ENCODE measurements at regions not wholly inside any gene's neighbourhood (a gene's known extent, or its start where the extent isn't known, plus 50 kb on each side); places are given as distances from the start of the nearest gene placed in this dataset.

DNA sequence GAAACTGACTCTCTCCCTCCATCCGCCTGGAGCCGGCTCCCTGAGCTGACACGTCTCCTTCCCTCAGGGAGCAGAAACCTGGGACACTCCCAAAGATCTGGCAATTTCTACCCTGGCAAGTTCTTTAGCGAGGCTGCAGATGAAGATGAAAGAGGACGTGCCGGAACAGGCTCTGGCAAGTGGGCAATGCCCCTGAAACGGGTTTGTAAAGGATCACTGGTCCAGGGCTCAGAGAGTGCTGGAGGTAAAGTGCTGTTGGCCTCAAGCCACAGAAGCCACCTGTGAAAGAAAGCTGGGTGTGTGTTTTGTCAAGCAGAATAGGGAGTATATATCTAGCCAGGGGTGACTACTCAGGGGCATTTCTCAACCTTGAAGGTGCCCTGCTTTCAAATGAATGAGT is 131.4 kb upstream of the ATP6AP2 start:
- peak; percentile 20 for DNase-seq

DNA sequence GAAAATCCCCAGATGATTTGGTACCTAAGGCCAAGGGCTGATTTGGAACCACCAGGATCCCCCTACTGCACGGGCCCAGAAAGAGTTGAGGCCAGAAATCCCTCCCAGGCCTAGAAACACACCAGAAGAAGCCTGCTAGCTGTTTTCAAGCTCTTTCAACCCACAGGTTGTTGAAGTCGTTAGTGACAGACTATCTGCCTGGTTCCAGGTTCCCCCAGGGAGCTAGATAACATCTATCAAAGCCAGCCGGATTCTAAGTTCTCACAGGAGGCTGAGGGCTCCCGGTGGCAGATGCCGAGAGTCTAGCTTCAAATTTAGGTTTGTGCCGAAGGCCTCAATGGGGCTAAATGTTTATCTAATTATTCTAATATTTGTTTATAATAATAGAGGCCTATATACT is 132.0 kb upstream of the ATP6AP2 start:
- DNase-seq, result no peak

DNA sequence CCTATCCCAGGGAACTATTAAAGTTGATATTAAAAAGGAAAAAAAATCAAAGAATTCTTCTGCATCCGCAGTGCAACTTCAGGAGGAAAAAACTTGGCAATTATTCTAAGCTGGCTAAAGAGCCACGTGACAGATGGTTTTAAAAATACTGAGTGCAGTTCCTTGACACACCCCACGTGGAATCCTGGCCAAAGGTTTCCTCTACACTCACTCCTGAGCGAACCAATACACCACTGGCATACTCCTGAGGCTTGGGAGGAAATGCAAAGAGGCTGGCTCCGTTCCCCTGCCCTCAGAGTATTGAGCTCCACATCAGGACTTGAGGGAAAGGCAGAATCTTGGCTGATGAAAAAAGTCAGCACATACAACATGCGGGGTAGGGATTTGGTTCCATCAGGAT is 133.8 kb upstream of the ATP6AP2 start:
- DNase-seq, result no peak

DNA sequence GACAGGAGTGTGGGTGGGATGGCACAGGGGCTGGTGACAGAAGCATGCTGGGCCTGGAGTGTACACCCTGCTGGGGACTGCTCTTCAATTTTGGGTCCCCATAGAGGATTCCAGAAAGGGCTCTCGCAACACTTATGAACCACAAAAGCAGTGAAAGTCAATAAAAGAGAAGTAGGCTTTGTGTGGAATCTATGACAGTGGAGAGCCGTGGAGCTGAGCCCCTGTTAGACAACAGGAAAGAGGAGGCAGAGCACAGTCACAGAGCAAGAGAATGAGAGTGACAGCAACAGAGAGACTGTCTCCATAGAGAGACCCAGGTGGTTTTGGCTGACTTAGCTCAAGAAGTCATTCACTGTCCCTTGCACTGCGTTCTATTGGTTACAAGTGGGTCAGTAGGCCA is 135.1 kb upstream of the ATP6AP2 start:
- DNase-seq, result no peak

DNA sequence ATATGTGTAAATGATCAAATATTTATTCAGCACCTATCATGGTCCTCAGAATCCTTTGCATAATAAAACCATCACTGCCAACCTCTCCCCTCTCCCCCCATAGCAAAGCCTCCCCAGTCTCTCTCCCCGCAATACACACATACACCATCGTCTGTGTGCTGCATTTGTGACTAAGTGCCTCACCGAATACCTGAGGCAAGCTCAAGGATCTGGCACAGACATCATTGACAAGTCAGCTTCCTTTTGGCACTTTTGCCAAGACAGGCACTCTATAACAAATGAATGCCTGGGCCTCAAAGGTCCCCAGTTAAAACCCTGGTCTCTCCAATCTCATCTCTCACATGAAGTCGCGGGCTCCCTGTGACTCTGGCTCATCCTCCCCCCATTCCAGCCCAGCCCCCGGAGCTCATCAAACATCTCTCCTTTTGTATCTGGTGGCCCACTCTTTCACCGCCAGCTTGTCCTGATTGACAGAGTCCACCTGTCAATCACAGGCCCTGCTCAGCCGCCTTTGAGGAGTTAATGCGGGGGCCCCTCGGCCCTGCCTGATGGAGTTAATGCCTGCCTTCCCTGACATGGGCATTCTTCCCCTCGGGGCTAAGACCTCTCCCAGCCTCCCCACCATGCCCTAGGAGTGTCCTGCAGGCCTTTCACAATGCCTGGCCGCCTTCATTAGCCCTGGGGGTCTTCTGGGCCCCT is 135.8 kb upstream of the ATP6AP2 start:
- DNase-seq, result peak; percentile 4

DNA sequence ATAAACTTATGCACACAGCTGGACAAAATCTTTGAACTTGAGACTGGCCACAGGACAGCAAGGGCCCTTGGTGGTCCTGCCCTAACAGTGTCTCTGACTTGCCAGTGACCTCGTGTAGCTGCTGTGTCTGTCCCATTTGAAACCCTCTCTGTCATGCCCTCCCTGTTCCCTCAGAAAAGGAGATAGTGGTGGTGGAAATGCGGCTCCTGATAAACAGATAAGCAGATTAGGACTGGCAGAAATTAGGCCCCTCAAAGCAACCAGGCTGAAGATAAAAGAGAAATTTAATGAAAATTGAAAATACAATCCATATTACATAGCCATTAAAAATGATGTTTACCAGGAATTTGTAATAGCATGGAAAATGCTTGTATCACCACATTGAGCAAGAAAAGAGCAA is 136.6 kb upstream of the ATP6AP2 start:
- no peak for DNase-seq

DNA sequence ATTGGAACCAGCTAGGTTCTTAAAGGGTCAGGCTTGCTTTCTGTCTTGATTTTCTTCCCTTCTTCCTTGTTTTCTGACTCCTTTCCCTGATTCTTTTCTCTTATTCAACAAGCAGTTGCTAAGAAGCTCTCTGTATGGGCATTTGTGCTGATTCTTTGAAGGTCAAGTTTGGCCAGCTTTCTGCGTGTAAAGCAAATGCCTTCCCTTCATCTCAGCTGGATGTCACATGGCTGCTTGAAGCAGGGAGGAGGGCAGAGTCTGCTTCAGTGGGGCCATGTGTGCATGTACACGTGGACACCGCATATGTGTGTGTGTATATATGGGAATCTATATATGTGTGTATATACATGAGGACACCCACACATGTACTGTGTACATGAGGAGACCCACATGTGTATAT is 139.9 kb upstream of the ATP6AP2 start:
- no peak for DNase-seq

DNA sequence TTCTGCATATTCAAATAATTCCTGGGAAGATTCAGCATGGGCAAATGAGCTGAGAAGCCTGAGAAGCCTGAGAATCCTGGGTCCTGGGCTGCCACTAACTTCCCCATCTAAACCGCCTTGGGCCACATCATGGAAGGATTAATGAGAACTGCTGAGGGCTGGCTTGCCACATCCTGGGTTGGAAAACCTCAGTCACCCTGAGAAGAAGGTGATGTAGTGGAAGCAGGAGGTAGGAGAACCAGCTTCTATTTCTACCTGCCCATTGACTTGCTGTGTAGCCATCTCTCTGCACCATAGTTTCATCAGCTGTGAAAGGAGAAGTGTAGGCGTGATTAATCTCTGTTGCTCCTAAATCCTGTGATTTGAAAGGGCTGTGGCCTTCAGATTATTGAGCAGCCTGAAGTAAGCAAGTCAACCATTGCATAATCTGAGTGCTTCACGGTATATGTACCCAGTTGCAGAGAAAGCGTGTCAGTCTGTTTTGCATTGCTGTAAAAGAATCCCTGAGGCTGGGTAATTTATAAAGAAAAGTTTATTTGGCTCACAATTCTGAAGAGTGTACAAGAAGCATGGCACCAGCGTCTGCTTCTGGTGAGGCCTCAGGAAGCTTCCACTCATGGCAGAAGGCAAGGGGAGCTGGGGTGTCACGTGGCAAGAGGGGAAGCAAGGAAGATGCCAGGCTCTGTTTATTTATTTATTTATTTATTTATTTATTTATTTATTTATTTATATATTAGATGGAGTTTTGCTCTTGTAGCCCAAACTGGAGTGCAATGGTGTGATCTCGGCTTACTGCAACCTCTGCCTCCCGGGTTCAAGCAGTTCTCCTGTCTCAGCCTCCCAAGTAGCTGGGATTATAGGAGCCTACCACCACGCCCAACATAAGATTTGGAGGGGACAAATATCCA is 140.9 kb upstream of the ATP6AP2 start:
- DNase-seq, result no peak

DNA sequence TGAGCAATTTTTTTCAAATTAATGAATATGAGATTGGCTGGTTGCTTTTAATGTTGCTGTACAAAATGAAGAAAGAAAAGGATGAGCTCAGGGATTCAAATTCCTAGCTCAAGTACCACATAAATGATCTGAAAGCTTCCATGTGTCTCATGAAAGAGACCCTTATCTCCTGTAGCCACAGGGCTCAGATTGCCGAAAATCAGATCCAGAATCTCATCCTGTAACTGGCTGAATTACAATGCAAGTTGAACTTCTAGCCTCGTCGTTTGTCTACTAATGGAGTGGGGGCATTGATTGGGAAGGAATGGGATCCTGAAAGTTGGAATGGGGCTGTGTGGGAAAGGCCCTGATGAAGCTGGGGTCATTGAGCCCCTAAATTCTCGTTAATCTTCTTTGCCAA is 143.4 kb upstream of the ATP6AP2 start:
- DNase-seq, result no peak

DNA sequence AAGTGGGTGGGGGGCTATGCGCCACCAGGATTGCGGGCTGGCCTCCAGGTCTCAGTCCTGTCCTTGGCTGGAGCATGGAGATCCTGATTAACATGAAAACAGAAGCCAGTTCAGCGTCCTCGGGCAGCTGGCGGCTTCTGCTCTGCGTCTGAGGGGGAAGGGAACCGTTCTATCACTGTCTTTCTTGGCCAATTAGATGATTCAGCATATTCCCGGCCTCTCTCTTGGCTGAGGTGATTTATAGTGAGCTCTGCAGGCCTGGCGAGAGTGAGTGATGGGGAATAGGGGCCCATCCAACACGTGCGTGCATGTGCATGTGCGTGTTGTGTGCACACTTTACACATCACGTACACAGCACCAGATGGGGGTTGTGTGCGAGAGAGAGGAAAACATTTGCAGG is 145.8 kb upstream of the ATP6AP2 start:
- no peak for DNase-seq

DNA sequence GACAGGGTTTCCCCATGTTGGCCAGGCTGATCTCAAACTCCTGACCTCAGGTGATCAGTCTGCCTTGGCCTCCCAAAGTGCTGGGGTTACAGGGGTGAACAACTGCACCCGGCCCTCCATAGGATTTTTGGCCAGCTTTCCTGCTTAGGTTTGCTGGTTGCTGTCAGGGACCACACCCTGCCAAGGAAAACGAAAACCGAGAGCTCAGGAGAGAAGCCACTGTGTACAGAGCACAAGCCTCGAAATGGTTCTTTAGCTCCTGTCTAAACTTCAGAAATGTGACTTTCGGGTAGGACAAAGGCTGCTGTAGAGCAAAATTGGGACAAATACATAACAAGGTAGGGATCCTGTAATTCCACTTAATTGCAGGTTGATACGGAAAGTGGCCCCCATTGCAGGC is 146.3 kb upstream of the ATP6AP2 start:
- DNase-seq, result no peak

DNA sequence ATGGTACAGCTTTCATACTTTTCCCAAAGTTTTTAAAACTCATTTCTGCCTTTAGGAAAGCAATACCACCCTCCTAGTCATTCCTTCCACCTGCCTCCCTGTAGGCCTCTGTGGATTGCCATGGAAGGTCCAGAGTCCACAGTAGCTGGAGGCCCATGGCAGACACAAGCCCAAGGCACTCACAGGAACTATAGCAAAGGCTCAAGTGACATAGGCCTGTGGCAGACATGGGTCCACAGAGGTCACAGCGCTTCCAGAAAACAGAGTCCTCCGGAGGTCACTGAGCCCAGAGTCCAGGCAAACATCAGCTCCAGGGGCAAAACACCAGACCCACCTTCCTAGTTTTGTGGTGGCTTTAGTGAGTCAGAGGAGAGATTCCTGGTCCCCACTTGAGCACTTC is 147.6 kb upstream of the ATP6AP2 start:
- no peak for DNase-seq

DNA sequence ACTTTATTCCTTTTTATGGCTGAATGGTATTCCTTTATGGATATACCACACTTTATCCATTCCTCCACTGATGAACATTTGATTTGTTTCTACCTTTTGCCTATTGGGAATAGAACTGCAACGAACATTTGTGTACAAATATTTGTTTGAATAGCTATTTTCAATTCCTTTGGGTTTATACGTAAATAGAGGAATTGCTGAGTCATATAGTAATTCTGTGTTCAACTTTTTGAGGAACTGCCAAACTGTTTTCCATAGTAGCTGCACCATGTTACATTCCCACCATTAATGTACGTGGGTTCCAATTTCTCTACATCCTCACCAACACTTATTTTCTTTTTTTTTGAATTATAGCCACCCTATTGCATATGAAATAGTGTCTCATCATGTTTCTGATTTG is 156.5 kb upstream of the ATP6AP2 start:
- DNase-seq, result no peak

DNA sequence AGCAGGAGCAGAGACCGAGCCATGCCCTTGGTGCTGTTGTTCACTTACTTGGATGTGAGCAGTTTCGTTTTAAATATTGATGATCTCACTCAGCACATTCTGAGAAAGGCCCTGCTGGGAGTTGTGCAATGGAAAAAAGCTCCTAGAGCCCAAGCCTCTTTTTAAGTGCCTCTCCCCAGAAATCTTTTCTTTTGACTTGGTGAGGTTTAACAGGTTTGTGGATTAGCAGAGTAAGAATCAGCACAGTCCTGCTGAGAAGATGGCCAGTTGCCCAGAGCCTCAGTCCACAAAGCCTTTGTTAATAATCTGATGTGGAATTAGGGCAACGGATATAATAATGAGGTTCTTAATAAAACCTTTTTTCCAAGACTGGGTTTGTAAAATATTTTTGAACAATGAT is 157.5 kb upstream of the ATP6AP2 start:
- DNase-seq, result no peak

DNA sequence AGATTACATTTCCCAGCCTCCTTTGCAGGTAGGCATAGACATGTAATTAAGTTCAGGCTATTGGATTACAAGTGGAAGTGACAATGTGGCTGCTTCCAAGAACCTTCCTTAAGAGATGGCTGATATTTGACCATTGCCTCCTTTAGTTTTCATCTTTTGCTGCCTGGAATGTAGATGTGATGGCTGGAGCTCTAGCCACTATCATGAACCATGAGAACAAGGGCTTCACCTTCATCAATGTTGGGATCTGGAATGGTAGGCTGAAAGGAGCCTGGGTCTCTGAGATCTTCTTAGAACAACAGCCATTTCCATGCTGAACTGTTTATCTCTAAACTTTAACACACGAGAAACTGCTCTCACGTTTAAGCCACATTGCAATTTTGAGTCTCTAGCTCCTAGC is 158.7 kb upstream of the ATP6AP2 start:
- DNase-seq, result no peak

DNA sequence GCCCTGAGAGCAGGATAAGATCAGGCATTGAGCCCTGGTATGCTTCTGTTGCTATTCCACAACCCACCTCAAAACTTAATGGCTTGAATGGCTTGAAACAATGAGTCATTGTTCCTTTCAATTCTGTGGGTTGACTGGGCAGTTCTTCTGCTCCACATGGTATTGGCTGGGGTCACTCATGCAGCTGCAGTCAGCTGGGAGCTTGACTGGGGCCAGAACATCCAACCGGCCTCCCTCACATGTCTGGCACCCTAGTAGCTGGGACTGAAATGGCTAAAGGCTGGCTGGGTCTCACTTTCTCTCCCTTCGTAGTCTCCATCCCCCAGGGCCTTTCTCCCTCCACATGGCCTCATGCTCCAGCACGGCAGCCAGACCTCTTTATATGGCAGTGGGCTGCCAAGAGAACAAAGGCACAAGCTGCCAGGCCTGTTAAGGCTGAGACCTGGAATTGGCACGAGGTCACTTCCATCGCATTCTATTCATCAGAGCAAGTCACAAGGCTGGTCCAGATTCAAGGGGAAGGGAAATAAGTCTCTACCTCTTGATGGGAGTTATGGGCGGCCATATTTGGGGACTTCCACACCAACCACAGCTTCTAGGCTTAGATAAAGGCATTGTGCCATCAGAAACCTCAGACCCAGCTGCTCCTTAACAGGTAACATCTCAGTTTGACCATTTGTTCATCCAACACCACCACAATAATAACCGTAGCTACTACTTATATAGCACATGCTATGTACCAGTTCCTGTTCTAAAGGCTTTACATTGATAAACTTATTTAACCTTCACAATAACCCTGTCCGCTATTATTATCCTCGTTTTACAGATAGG is 159.7 kb upstream of the ATP6AP2 start:
- no peak for DNase-seq

DNA sequence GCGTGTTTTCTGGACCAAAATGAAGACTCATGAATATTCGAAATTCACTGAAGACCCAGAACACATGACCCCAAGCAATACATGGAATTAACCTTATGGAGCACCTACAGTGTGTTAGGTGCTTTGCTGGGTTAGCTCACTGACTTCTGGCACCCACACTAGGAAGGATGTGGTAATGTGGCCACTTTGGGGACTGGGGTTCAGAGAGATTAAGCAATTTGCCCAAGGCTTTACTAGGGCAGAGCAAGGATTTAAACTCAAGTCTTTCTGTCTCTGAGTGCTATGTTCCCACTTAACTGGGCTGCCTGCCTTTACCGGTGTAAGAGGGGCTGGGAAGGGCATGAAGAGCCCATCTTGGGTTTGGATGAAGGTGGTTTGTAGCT is 162.0 kb upstream of the ATP6AP2 start:
- no peak for DNase-seq

DNA sequence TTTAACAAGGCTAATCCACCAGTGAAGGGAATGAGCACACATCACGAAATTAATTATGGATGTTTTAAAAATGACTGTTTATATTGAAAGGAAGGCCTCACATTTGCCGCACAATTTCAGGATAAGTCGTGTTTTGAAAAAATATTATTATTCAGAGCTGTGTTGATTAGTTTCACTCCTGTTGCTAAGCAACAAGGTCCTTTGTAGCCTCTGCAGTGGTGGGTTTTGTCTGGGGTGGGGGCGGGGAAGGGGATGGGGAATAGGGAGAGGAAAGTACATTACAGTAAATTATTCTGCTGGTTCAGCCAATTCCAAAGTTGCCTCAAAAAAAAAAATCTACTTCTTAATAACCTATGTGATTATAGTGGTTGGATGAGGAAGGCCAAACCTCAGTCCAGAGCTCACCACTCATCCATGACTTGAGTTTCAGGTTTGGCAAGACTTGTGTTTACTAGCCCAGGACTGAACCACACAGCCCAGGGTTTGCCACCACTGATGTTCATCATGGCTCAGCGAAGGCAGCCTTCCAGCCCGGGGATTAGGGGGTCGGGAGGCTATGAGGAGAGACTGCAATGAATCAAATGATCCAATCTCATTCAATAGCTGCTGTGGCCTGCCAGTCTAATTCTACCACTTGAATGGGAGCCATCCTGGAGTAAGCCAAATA is 162.5 kb upstream of the ATP6AP2 start:
- no peak for DNase-seq

DNA sequence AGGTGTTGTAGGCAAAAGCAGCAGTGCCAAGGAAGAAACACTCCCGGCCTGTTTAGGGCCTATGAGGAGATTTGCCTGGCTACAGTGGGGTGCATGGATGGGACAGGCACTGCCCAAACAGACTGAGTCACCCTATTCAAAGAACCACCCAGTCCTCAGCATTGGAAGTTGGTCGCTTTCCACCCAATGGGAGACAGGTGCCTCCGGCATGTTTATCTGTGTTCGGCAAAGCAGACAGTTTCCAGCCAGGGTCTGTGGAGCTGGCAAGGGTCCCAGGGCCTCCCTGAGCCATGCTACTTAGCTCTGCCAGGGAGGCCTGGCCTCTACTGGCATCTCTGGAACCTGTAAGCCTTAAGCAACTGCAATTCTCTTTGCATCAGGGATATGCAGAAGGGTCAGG is 165.1 kb upstream of the ATP6AP2 start:
- DNase-seq, result no peak

DNA sequence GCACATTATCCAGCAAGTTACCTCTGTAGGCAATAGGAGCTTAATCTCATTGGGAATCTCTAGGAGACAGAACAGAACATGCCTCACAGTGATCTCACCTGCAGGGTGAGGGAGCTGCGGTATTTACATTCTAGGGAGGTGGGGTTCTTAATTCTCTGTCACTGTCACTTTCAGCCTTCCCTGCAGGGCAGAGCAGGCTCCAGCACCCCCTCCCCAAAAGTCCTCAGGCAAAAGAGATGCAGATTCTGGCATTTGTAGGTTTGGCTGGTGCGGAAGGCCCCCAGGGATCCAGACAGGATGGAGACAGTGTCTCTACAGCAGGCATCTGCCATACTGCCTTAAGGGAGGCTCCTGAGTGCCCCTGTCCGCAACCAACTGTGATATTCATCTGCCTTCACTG is 166.4 kb upstream of the ATP6AP2 start:
- DNase-seq, result no peak

DNA sequence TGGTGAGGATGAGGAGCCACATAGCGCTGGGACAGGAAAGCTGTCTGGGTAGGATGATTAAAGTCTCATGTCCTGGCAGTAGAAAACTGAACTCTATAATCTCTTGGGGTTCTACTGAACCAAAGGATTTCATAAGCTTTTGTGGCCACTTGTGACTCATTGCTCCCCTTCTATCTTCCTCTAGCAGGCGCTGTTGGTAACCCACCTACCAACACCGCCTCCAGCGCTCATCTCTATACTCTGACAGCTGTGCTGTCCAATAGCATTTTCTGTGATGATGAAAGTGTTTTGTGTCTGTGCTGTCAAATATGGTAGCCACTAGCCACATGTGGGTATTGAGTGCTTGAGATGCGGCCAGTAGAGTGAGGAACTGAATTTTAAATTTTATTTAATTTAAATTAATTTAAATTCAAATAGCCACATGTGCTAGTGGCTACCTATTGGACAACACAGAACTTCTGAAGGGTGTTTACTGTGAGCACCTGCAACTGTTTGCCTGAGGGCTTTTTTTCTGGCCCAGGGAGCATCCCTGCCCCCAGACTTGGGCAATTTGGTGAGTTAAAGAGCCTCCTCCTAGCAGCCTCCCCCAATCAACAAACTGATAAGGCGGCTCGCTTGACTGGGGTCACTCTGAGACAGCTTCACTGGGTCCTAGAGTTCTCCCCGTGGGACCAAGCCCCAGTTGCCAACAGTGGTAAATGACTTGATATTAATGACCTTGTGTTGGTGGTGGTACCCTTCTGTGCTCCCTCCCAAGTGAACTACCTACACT is 169.2 kb upstream of the ATP6AP2 start:
- no peak for DNase-seq

DNA sequence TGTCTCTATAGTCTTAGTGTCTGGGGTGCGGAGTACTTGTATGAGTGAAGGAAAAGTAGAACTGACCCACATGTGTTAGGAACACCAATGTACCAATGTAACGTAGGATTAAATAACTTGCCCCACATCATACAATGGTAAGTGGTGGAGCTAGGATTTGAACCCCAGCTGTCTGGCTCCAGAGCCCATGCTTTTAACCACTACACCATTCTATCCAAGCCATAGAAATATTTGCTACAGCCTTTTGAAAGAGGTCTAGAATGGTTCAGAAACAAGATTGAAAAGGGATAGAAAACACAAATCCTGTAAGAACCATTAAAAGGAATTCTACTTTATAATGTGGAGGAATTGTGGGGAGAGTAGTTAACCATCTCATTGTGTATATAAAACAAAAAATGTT is 169.9 kb upstream of the ATP6AP2 start:
- no peak for DNase-seq

Measured in NCI-H2029 treated with DMSO at 0.1 percent for 48 hours (cell line).